K562 (cell line): ENCODE measurements at regions not wholly inside any gene's neighbourhood (a gene's known extent, or its start where the extent isn't known, plus 50 kb on each side); places are given as distances from the start of the nearest gene placed in this dataset.

Experiments used
- ATAC-seq: fragments of 200-7000 bp; cut with Tn5 transposase; 3 replicates; pipeline ENCODE4 v1.9.1; 2020; ENCODE audit warnings: moderate library complexity
- BruUV-seq: library from RNA; stranded (reverse); fragments of 400-500 nt; replicated peaks from 2 replicates; lab custom pipeline; 2021; lab: Mats Ljungman, UMichigan
- CTCF ChIA-PET: fragments of 300-600 bp; formaldehyde crosslinking; extraction: SDS; loops from one replicate; lab custom pipeline; 2021; ENCODE audit warnings: low intra/inter-chr PET ratio; lab: Yijun Ruan, JAX
- POLR2A ChIA-PET: fragments of 300-600, 350-650 bp; sonication (Branson Sonifier 250); formaldehyde crosslinking; extraction: SDS; loops from one replicate; lab custom pipeline; 2021; ENCODE audit warnings: antibody characterized with exemption, inconsistent platforms; lab: Yijun Ruan, JAX
- DNase-seq, 4 experiments: peaks; one replicate each; pipeline versions ENCODE4 v3.0.0 to v3.0.0-alpha.2; 2011 to 2018; ENCODE audit warnings: low spot score in 3 of 4, mixed read lengths in 3 of 4; ENCODE audit errors: extremely low read depth in 1 of 4
- FAIRE-seq: peaks from 2 replicates; lab custom pipeline; 2011; peaks lifted over from hg19 to GRCh38; lab: Jason Lieb, UNC
- H2AFZ ChIP-seq: 2 replicates; pipeline ENCODE4 v1.6.0; 2011; ENCODE audit warnings: low read depth, low read length, control low read depth, inconsistent platforms
- H3K27ac ChIP-seq: fragments of 200-600 bp; 3 replicates; pipeline ENCODE4 v1.8.0; 2011; ENCODE audit warnings: low read depth, mild to moderate bottlenecking, control low read depth, inconsistent platforms, low read length, moderate library complexity, mixed read lengths; ENCODE audit errors: extremely low read depth
- H3K27me3 ChIP-seq, 2 experiments: fragments of 300-600 bp in 1 of 2; 2 replicates in 1 of 2; 3 replicates in 1 of 2; pipeline versions ENCODE4 v1.6.0 to v1.8.0; 2011; ENCODE audit warnings: inconsistent platforms in 2 of 2, low read length in 2 of 2, mild to moderate bottlenecking in 1 of 2, mixed read lengths in 1 of 2, moderate library complexity in 1 of 2; ENCODE audit not compliant: control insufficient read depth in 2 of 2, insufficient read depth in 2 of 2
- H3K36me3 ChIP-seq: fragments of 300-600 bp; 3 replicates; pipeline ENCODE4 v1.8.0; 2011; ENCODE audit warnings: mild to moderate bottlenecking, low read length, inconsistent platforms; ENCODE audit not compliant: control insufficient read depth, insufficient read depth
- H3K4me1 ChIP-seq, 2 experiments: fragments of 200-600 bp in 1 of 2; replicated peaks in 1 of 2; 2 replicates in 1 of 2; 3 replicates in 1 of 2; pipeline versions ENCODE4 v1.5.1 to v1.8.0; 2011; ENCODE audit warnings: inconsistent platforms in 2 of 2, low read length in 2 of 2, mild to moderate bottlenecking in 1 of 2, mixed read lengths in 1 of 2, moderate library complexity in 1 of 2; ENCODE audit not compliant: control insufficient read depth in 2 of 2, insufficient read depth in 2 of 2
- H3K4me2 ChIP-seq: 2 replicates; pipeline ENCODE4 v1.6.1; 2011; ENCODE audit warnings: low read length, control low read depth, inconsistent platforms, mixed read lengths; ENCODE audit not compliant: insufficient read depth
- H3K4me3 ChIP-seq: fragments of 200-600 bp; sonication (generic), shearing (Covaris generic); 2 replicates; pipeline ENCODE4 v1.5.1; 2016; ENCODE audit warnings: control low read depth, inconsistent platforms
- H3K79me2 ChIP-seq: fragments of 200-600 bp; 3 replicates; pipeline ENCODE4 v1.8.0; 2011; ENCODE audit warnings: low read length, inconsistent platforms; ENCODE audit not compliant: control insufficient read depth, insufficient read depth
- H3K9ac ChIP-seq, 2 experiments: 2 replicates each; pipeline versions ENCODE4 v1.6.0 to v1.6.1; 2011; ENCODE audit warnings: low read depth in 2 of 2, low read length in 2 of 2, control low read depth in 1 of 2, inconsistent platforms in 1 of 2, mild to moderate bottlenecking in 1 of 2, mixed read lengths in 1 of 2; ENCODE audit not compliant: insufficient read depth in 1 of 2
- H3K9me1 ChIP-seq: one replicate; pipeline ENCODE4 v1.6.0; 2011; ENCODE audit warnings: inconsistent platforms, mild to moderate bottlenecking, low read length, moderate library complexity; ENCODE audit not compliant: control insufficient read depth, insufficient read depth
- H3K9me3 ChIP-seq: replicated peaks from 2 replicates; pipeline ENCODE4 v1.5.1; 2011; ENCODE audit warnings: low read depth, low read length, inconsistent platforms; ENCODE audit not compliant: control insufficient read depth, insufficient read depth
- H4K20me1 ChIP-seq: replicated peaks from 2 replicates; pipeline ENCODE4 v1.6.1; 2011; ENCODE audit warnings: low read length, inconsistent platforms, mixed read lengths; ENCODE audit not compliant: control insufficient read depth, insufficient read depth
- CEBPB ChIP-seq: fragments of 450-650 bp; IDR thresholded peaks from 2 replicates; pipeline ENCODE4 v1.6.1; 2016; ENCODE audit warnings: missing genetic modification characterization, missing compliant biosample characterization
- E2F8 ChIP-seq: fragments of 450-650 bp; IDR thresholded peaks from 2 replicates; pipeline ENCODE4 v1.7.1; 2018; ENCODE audit warnings: mild to moderate bottlenecking, low read depth; ENCODE audit not compliant: partially characterized antibody
- ZFP1 ChIP-seq: fragments of 450-650 bp; formaldehyde crosslinking; IDR thresholded peaks from 2 replicates; pipeline ENCODE4 v1.4.0; 2020; ENCODE audit warnings: mild to moderate bottlenecking, mixed read lengths
- ZSCAN29 ChIP-seq: fragments of 450-650 bp; IDR thresholded peaks from 2 replicates; pipeline ENCODE4 v1.6.1; 2017
- WGBS: fragments of 100-300 bp; shearing (Covaris generic); methylation state at CpG from one replicate; pipeline ENCODE4 v1.1.6; 2016; ENCODE audit warnings: low coverage, mixed read lengths; ENCODE audit not compliant: insufficient coverage; ENCODE audit errors: missing lambda C conversion rate; 5-methylcytosine and 5-hydroxymethylcytosine counted together
- in situ Hi-C: fragments of 300-500 bp; cut with MboI; formaldehyde crosslinking; loops from 4 replicates; pipeline ENCODE4 v1.15.0; 2018; ENCODE audit warnings: inconsistent platforms, mixed read lengths
- intact Hi-C: fragments of 100-400 bp; cut with micrococcal nuclease; formaldehyde crosslinking; loops from 2 replicates; pipeline ENCODE4 v1.14.2; 2022

- H3K36me3 ChIP-seq: no peaks in the 10 kb centered on the region
- no peaks in the 10 kb centered on the region for H3K9me3 ChIP-seq
- no peak overlapping the region for H3K4me2 ChIP-seq
- H3K27me3 ChIP-seq: no peaks in the 10 kb centered on the region
- no peak for FAIRE-seq
- no peaks in the 10 kb centered on the region for H4K20me1 ChIP-seq
- H3K79me2 ChIP-seq: no peaks in the 10 kb centered on the region
- DNase-seq: no peak
- no peak for ATAC-seq
- intact Hi-C loops: no loop called here
- in situ Hi-C loops: no loop called here
- H3K27ac ChIP-seq: no peak overlapping the region
- TF ChIP-seq ZFP1 (no peak), E2F8 (no peak)
- no peak overlapping the region for H3K4me3 ChIP-seq
- H3K9ac ChIP-seq: no peak overlapping the region
- no peaks in the 10 kb centered on the region; a peak in 1 of 5 replicates for H3K4me1 ChIP-seq
- ChIA-PET POLR2A (no interaction called here), CTCF (no interaction called here)
- no peaks in the 10 kb centered on the region for H3K9me1 ChIP-seq
- 0% methylated on average over 1 of the region's 1 CpG for WGBS
- no peak overlapping the region for H2AFZ ChIP-seq
- BruUV-seq: no TSS peak
Observed at GRCh38 chr2:41717839-41718238, 330.0 kb upstream of the PKDCC start.

- no peak for TF ChIP-seq ZSCAN29
- TF ChIP-seq CEBPB (tag): peak; percentile 67
- Histone ChIP-seq H3K79me2 (no peaks in the 10 kb centered on the region), H3K4me3 (no peak overlapping the region), H3K9me1 (no peaks in the 10 kb centered on the region), H3K4me2 (no peak overlapping the region), H3K36me3 (no peaks in the 10 kb centered on the region), H3K27me3 (no peaks in the 10 kb centered on the region), H3K9ac (no peak overlapping the region), H3K27ac (no peak overlapping the region), H3K4me1 (no peaks in the 10 kb centered on the region; a peak in 1 of 5 replicates), H4K20me1 (no peaks in the 10 kb centered on the region), H3K9me3 (no peaks in the 10 kb centered on the region), H2AFZ (no peak overlapping the region)
- WGBS: 0% methylated on average over 1 of the region's 1 CpG
- intact Hi-C loops: no loop called here
- FAIRE-seq (no peak), DNase-seq (no peak), ATAC-seq (no peak)
- in situ Hi-C loops: no loop called here
- BruUV-seq: no TSS peak
- POLR2A ChIA-PET: no interaction called here
- CTCF ChIA-PET: no interaction called here
Observed at GRCh38 chr2:41718705-41719104, 329.1 kb upstream of the PKDCC start.
